ENCODE measurements at regions not wholly inside any gene's neighbourhood (a gene's known extent, or its start where the extent isn't known, plus 50 kb on each side); places are given as distances from the start of the nearest gene placed in this dataset.

DNA sequence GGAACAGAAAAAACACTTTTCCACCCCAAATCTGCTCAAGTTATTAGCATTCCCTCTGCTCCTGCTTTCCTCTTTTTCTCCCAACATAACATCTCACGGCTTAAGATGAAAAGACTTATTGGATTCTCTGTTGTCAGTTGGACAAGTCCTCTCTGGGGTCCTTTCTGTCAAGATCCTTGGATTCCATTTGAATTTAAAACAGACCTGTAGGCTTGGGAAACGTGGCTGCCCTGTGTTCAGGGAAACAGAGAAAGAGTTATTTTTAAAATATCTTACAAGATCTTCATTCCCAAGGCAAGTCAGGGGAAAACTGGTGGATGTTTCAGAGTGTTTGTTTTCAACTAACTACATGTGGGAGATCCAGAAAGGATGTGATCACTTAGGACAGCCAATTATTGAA is 322.9 kb downstream of the SAMD5 start:
- TF ChIP-seq CTCF (IDR thresholded peaks at IDR 0.05): no peak
- Mint-ChIP-seq H3K27ac (no peak overlapping the region), H3K9me3 (peaks cover 5 to 11% of the 10 kb centered on the region in 2 donors), H3K4me3 (no peak overlapping the region), H3K27me3 (ENCODE audit: low read depth in 2 of 2) (no peaks in the 10 kb centered on the region), H3K4me1 (no peaks in the 10 kb centered on the region), H3K36me3 (no peaks in the 10 kb centered on the region)
- Histone ChIP-seq H3K36me3 (ENCODE audit: control insufficient read depth, insufficient read depth, low read length) (no peaks in the 10 kb centered on the region), H3K27me3 (ENCODE audit: control insufficient read depth, insufficient read depth, low read length) (no peaks in the 10 kb centered on the region), H3K27ac (ENCODE audit: low read length) (no peak overlapping the region), H3K9me3 (ENCODE audit: control insufficient read depth, insufficient read depth, low read length) (no peaks in the 10 kb centered on the region), H3K4me3 (ENCODE audit: low read length) (no peak overlapping the region), H3K4me1 (ENCODE audit: control insufficient read depth, insufficient read depth, low read length) (no peaks in the 10 kb centered on the region)
- DNase-seq (no peak), ATAC-seq (no peak)
- intact Hi-C loops (cut with micrococcal nuclease): no loop called here
- 72% methylated on average over 1 of the region's 2 CpGs for WGBS (ENCODE audit: insufficient coverage)

GRCh38 chr6:147833607-147834006 is 325.1 kb downstream of the SAMD5 start:
- H3K4me1 ChIP-seq (ENCODE audit: control insufficient read depth, insufficient read depth, low read length): no peaks in the 10 kb centered on the region
- no peaks in the 10 kb centered on the region for H3K36me3 ChIP-seq (ENCODE audit: control insufficient read depth, insufficient read depth, low read length)
- H3K4me3 Mint-ChIP-seq: no peak overlapping the region
- H3K27me3 Mint-ChIP-seq (ENCODE audit: low read depth in 2 of 2): no peaks in the 10 kb centered on the region
- no peaks in the 10 kb centered on the region for H3K9me3 ChIP-seq (ENCODE audit: control insufficient read depth, insufficient read depth, low read length)
- no peak overlapping the region for H3K4me3 ChIP-seq (ENCODE audit: low read length)
- no peak overlapping the region for H3K27ac ChIP-seq (ENCODE audit: low read length)
- ATAC-seq (no peak), DNase-seq (no peak)
- no peaks in the 10 kb centered on the region for H3K4me1 Mint-ChIP-seq
- intact Hi-C loops (cut with micrococcal nuclease): no loop called here
- H3K27me3 ChIP-seq (ENCODE audit: control insufficient read depth, insufficient read depth, low read length): no peaks in the 10 kb centered on the region
- 82% methylated on average over 1 of the region's 1 CpG for WGBS (ENCODE audit: insufficient coverage)
- H3K27ac Mint-ChIP-seq: no peak overlapping the region
- no peak for TF ChIP-seq CTCF (IDR thresholded peaks at IDR 0.05)
- no peaks in the 10 kb centered on the region for H3K36me3 Mint-ChIP-seq
- H3K9me3 Mint-ChIP-seq: peaks cover 5 to 11% of the 10 kb centered on the region in 2 donors

DNA sequence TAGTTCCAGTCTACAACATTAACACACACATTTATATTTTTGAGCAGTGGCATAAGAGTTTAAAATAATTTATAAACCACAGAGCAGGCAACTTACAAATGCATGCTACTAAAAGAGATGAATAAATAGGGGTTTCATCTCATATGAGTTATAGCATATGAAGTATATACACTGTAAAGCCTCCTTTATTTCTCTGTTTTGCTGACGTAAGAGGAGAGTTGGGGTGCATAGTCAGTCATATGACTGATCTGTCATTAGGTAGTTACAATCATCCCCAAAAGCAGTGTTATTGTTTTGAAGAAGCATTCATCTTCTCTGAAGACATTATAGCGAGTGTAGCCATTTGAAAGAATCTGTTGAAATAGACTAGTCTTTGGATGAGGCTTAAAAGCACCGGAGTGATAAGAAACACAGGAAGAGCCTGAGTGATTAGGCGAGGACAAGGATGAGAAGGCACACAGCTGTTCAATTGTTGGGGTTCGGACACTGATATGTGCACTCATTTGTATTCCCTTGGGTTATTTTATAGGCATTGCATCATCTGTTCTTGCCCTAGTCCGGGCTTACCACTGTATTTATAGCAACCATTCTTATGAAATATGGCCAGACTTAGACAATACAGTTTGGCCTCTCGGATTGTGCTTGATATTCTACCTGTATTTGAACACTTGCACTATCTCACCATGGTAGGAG is 325.7 kb downstream of the SAMD5 start:
- no peaks in the 10 kb centered on the region for H3K9me3 ChIP-seq (ENCODE audit: control insufficient read depth, insufficient read depth, low read length)
- intact Hi-C loops (cut with micrococcal nuclease): no loop called here
- no peak for TF ChIP-seq CTCF (IDR thresholded peaks at IDR 0.05)
- no peak for ATAC-seq
- Mint-ChIP-seq H3K4me3 (no peak overlapping the region), H3K36me3 (no peaks in the 10 kb centered on the region), H3K27me3 (ENCODE audit: low read depth in 2 of 2) (no peaks in the 10 kb centered on the region), H3K27ac (no peak overlapping the region), H3K4me1 (no peaks in the 10 kb centered on the region), H3K9me3 (peaks cover 5 to 14% of the 10 kb centered on the region in 2 donors)
- 83% methylated on average over 6 of the region's 7 CpGs for WGBS (ENCODE audit: insufficient coverage)
- no peaks in the 10 kb centered on the region for H3K36me3 ChIP-seq (ENCODE audit: control insufficient read depth, insufficient read depth, low read length)
- DNase-seq: no peak
- H3K4me1 ChIP-seq (ENCODE audit: control insufficient read depth, insufficient read depth, low read length): no peaks in the 10 kb centered on the region
- no peaks in the 10 kb centered on the region for H3K27me3 ChIP-seq (ENCODE audit: control insufficient read depth, insufficient read depth, low read length)
- H3K4me3 ChIP-seq (ENCODE audit: low read length): no peak overlapping the region
- H3K27ac ChIP-seq (ENCODE audit: low read length): no peak overlapping the region

GRCh38 chr6:147837540-147837939 is 329.1 kb downstream of the SAMD5 start:
- H3K4me3 Mint-ChIP-seq: no peak overlapping the region
- Histone ChIP-seq H3K9me3 (ENCODE audit: control insufficient read depth, insufficient read depth, low read length) (no peaks in the 10 kb centered on the region), H3K4me3 (ENCODE audit: low read length) (no peak overlapping the region), H3K27me3 (ENCODE audit: control insufficient read depth, insufficient read depth, low read length) (no peaks in the 10 kb centered on the region), H3K36me3 (ENCODE audit: control insufficient read depth, insufficient read depth, low read length) (no peaks in the 10 kb centered on the region), H3K27ac (ENCODE audit: low read length) (no peak overlapping the region), H3K4me1 (ENCODE audit: control insufficient read depth, insufficient read depth, low read length) (no peaks in the 10 kb centered on the region)
- 85% methylated on average over 4 of the region's 4 CpGs for WGBS (ENCODE audit: insufficient coverage)
- no peak for ATAC-seq
- intact Hi-C loops (cut with micrococcal nuclease): no loop called here
- no peak for DNase-seq
- H3K4me1 Mint-ChIP-seq: no peaks in the 10 kb centered on the region
- no peaks in the 10 kb centered on the region for H3K36me3 Mint-ChIP-seq
- H3K27me3 Mint-ChIP-seq (ENCODE audit: low read depth in 2 of 2): no peaks in the 10 kb centered on the region
- H3K9me3 Mint-ChIP-seq: peaks cover 2 to 9% of the 10 kb centered on the region in 2 donors
- no peak for TF ChIP-seq CTCF (IDR thresholded peaks at IDR 0.05)
- H3K27ac Mint-ChIP-seq: no peak overlapping the region
